ENCODE measurements at regions not wholly inside any gene's neighbourhood (a gene's known extent, or its start where the extent isn't known, plus 50 kb on each side); places are given as distances from the start of the nearest gene placed in this dataset.

DNA sequence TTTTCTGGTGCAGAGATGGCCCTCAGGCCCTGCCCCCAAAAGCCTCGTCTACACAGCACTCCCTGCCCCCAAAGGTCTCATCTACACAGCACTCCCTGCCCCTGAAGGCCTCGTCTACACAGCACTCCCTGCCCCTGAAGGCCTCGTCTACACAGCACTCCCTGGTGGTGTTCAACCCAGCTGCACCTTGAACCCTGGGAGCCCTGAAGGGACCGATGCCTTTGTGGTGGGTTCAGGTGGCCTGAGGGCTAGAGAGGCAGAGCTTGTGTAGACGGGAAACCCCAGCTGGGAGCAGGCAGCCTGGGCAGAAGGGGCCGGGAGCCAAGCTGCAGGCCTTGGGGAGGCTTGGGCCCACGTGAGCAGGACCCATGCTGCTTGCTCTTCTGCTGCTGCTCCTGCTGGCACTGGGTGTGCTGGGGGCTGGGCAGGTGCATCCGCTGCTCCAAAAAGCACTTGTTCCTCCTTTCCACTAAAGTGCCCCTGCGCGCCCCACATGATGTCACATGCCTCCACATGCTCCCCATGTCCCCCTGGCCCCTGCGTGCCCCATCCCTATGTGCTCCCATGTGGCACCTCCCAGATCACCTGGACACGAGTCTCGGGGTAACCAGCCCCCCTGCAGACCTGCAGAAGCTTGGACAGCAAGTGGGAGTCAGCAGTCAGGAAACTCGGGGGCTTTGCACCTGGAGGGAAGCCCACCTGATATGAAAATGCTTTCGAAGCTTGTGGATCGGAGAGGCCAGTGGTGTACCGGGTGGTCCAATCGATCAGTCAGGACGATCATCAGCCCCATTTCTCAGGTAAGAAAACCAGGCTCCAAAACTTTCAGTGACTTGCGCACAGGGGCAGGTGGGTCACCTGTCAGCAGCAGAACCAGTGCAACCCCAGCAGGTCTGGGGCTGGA, 94.9 kb upstream of the CTDP1 start:
- WGBS (ENCODE audit: insufficient coverage), result 86% methylated on average over 20 of the region's 20 CpGs
- H3K9me3 ChIP-seq (ENCODE audit: control insufficient read depth, insufficient read depth, low read length), result no peaks in the 10 kb centered on the region
- H3K4me1 ChIP-seq (ENCODE audit: control insufficient read depth, insufficient read depth, low read length), result no peaks in the 10 kb centered on the region
- no peak overlapping the region for H3K27ac Mint-ChIP-seq
- intact Hi-C loops (cut with micrococcal nuclease), result no loop called here
- no peaks in the 10 kb centered on the region for H3K4me1 Mint-ChIP-seq
- ATAC-seq (no peak), DNase-seq (no peak)
- no peak overlapping the region for H3K4me3 ChIP-seq (ENCODE audit: low read length)
- H3K36me3 ChIP-seq (ENCODE audit: control insufficient read depth, insufficient read depth, low read length), result no peaks in the 10 kb centered on the region
- peaks cover 0 to 3% of the 10 kb centered on the region in 2 donors for H3K27me3 Mint-ChIP-seq (ENCODE audit: low read depth in 2 of 2)
- no peak overlapping the region for H3K4me3 Mint-ChIP-seq
- no peak overlapping the region for H3K27ac ChIP-seq (ENCODE audit: low read length)
- TF ChIP-seq, protein P1, sequence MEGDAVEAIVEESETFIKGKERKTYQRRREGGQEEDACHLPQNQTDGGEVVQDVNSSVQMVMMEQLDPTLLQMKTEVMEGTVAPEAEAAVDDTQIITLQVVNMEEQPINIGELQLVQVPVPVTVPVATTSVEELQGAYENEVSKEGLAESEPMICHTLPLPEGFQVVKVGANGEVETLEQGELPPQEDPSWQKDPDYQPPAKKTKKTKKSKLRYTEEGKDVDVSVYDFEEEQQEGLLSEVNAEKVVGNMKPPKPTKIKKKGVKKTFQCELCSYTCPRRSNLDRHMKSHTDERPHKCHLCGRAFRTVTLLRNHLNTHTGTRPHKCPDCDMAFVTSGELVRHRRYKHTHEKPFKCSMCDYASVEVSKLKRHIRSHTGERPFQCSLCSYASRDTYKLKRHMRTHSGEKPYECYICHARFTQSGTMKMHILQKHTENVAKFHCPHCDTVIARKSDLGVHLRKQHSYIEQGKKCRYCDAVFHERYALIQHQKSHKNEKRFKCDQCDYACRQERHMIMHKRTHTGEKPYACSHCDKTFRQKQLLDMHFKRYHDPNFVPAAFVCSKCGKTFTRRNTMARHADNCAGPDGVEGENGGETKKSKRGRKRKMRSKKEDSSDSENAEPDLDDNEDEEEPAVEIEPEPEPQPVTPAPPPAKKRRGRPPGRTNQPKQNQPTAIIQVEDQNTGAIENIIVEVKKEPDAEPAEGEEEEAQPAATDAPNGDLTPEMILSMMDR (IDR thresholded peaks at IDR 0.05), result no peak
- no peaks in the 10 kb centered on the region for H3K9me3 Mint-ChIP-seq
- H3K36me3 Mint-ChIP-seq, result no peaks in the 10 kb centered on the region
- H3K27me3 ChIP-seq (ENCODE audit: control insufficient read depth, insufficient read depth, low read length), result no peaks in the 10 kb centered on the region

DNA sequence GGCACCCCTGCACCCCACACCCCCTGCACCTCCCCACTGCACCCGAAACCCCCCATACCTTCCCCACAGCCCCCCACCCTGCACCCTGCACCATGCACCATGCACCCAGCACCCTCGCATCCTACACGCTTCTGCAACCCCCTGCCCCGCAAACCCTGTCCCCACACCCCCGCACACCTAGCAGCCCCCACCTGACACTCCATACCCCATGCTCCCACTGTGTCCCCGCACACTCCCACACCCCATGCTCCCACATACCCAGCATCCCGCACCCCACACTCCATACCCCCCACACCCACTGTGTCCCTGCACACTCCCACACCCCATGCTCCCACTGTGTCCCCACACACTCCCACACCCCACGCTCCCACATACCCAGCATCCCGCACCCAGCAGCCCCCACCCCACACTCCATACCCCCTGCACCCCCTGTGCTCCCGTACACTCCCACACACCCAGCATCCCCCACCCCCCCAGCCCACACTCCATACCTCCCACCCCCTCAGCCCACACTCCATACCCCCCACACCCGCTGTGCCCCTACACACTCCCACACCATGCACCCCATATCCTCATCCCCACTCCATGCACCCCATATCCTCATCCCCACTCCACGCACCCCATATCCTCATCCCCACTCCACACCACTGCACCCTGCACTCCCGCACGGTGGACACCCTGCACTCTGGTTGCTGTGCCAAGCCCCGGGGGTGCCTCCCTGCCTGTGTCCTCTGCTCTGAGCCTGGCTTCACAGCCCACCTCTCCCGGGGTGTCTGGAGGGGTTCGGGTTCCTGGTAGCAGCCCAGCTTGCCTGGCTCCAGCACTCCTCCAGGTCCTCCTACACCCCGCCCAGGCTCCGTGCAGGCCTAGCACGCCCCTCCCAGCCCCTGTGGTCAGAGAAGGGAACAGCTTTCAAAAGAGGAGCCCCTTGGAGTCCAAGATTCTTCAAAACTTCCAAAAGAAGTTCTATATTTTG, 93.9 kb upstream of the CTDP1 start:
- no peak for DNase-seq
- no peaks in the 10 kb centered on the region for H3K36me3 ChIP-seq (ENCODE audit: control insufficient read depth, insufficient read depth, low read length)

DNA sequence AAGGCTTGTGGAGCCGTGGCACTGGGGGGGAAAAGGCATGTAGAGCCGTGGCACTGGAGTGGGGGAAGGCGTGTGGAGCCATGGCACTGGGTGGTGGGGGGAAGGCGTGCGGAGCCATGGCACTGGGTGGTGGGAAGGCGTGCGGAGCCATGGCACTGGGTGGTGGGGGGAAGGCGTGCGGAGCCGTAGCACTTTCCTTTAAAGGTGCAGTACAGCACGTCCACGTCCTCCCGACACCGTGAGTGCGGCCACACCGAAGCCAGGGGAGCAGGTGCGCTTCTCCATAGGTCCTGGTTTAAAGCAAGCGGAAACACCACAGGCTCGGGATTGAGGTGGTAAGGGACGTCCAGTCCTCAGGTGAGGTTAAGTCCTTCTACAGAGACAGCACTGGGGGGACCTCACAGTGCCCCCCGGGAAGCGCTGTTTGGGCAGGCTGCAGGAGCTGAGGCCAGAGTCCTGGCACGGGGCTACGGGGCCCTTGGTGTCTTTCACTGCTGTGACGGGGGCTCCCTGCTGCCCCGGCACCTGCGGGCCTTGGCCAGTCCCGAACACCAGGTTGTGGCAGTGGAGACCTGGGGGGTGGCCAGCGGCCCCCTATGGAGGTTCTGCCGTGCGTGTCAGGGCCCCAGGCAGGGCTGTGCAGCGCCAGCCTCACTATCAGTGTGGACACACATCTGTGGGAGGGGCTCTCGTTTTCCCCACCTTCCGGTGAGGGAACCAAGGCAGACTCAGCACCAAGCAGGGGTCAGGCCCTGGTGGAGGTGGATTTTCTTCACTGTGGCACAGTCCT, 93.0 kb upstream of the CTDP1 start:
- Mint-ChIP-seq H3K36me3 (no peaks in the 10 kb centered on the region), H3K4me3 (no peak overlapping the region), H3K9me3 (no peaks in the 10 kb centered on the region), H3K27me3 (ENCODE audit: low read depth in 2 of 2) (peaks cover 5 to 6% of the 10 kb centered on the region in 2 donors), H3K27ac (no peak overlapping the region), H3K4me1 (no peaks in the 10 kb centered on the region)
- DNase-seq, result no peak
- H3K9me3 ChIP-seq (ENCODE audit: control insufficient read depth, insufficient read depth, low read length), result no peaks in the 10 kb centered on the region
- H3K36me3 ChIP-seq (ENCODE audit: control insufficient read depth, insufficient read depth, low read length), result no peaks in the 10 kb centered on the region
- no peaks in the 10 kb centered on the region for H3K27me3 ChIP-seq (ENCODE audit: control insufficient read depth, insufficient read depth, low read length)
- intact Hi-C loops (cut with micrococcal nuclease), result loop anchor here (2.0 kb wide), 1 partner anchor 62 kb away; no protein-coding TSS in a partner anchor
- 86% methylated on average over 34 of the region's 34 CpGs for WGBS (ENCODE audit: insufficient coverage)
- no peaks in the 10 kb centered on the region for H3K4me1 ChIP-seq (ENCODE audit: control insufficient read depth, insufficient read depth, low read length)
- TF ChIP-seq, protein P1 (IDR thresholded peaks at IDR 0.05), result no peak
- H3K4me3 ChIP-seq (ENCODE audit: low read length), result no peak overlapping the region
- no peak for ATAC-seq
- no peak overlapping the region for H3K27ac ChIP-seq (ENCODE audit: low read length)

More for the DNA sequence above, 93.9 kb upstream of the CTDP1 start:
- no peaks in the 10 kb centered on the region for H3K27me3 ChIP-seq (ENCODE audit: control insufficient read depth, insufficient read depth, low read length)
- no peaks in the 10 kb centered on the region for H3K36me3 Mint-ChIP-seq
- intact Hi-C loops (cut with micrococcal nuclease), result loop anchor here (2.0 kb wide), 1 partner anchor 63 kb away; no protein-coding TSS in a partner anchor
- H3K4me3 ChIP-seq (ENCODE audit: low read length), result no peak overlapping the region
- no peaks in the 10 kb centered on the region for H3K4me1 ChIP-seq (ENCODE audit: control insufficient read depth, insufficient read depth, low read length)
- no peak overlapping the region for H3K27ac ChIP-seq (ENCODE audit: low read length)
- peaks cover 0 to 3% of the 10 kb centered on the region in 2 donors for H3K27me3 Mint-ChIP-seq (ENCODE audit: low read depth in 2 of 2)
- no peaks in the 10 kb centered on the region for H3K9me3 ChIP-seq (ENCODE audit: control insufficient read depth, insufficient read depth, low read length)
- no peak overlapping the region for H3K4me3 Mint-ChIP-seq
- H3K4me1 Mint-ChIP-seq, result no peaks in the 10 kb centered on the region
- H3K9me3 Mint-ChIP-seq, result no peaks in the 10 kb centered on the region
- TF ChIP-seq, protein P1 (IDR thresholded peaks at IDR 0.05), result no peak
- 92% methylated on average over 20 of the region's 20 CpGs for WGBS (ENCODE audit: insufficient coverage)
- ATAC-seq, result no peak
- H3K27ac Mint-ChIP-seq, result no peak overlapping the region

Measured in natural killer cell (primary cell).